Left lung (tissue), 4 donors: ENCODE measurements at regions not wholly inside any gene's neighbourhood (a gene's known extent, or its start where the extent isn't known, plus 50 kb on each side); places are given as distances from the start of the nearest gene placed in this dataset.

Experiments
- ATAC-seq: fragments of 200-7000 bp; cut with Tn5 transposase; one replicate; pipeline ENCODE4 v1.9.1; 2020; ENCODE audit warnings: moderate library complexity
- DNase-seq, 4 donors: peaks; one replicate each; pipeline ENCODE4 v3.0.0-alpha.2; 2013 to 2020
- H3K27ac ChIP-seq, 2 donors: fragments of 200-600 bp; sonication (generic) in 1 of 2; one replicate each; pipeline versions ENCODE4 v1.5.0 to v1.8.0; 2020 to 2021
- H3K27me3 ChIP-seq, 2 donors: fragments of 200-600 bp; sonication (generic) in 1 of 2; one replicate each; pipeline versions ENCODE4 v1.5.0 to v1.8.0; 2020 to 2021
- H3K36me3 ChIP-seq, 2 donors: fragments of 200-600 bp; sonication (generic) in 1 of 2; one replicate each; pipeline versions ENCODE4 v1.5.0 to v1.8.0; 2020 to 2021
- H3K4me1 ChIP-seq, 2 donors: fragments of 200-600 bp; one replicate each; pipeline ENCODE4 v1.8.0; 2021
- H3K4me3 ChIP-seq, 2 donors: fragments of 200-600 bp; sonication (generic) in 1 of 2; one replicate each; pipeline versions ENCODE4 v1.5.0 to v1.8.0; 2020 to 2021; ENCODE audit warnings: mild to moderate bottlenecking in 1 of 2
- H3K9me3 ChIP-seq, 2 donors: fragments of 200-600 bp; sonication (generic) in 1 of 2; one replicate each; pipeline versions ENCODE4 v1.5.0 to v1.8.0; 2020 to 2021
- intact Hi-C, 2 donors: fragments of 100-400 bp; cut with DNase I; formaldehyde crosslinking; loops; one replicate each; pipeline versions ENCODE4 v1.11.2 to v1.14.2; 2022
- TF ChIP-seq, protein P1 (sequence below), 2 donors: fragments of 200-600 bp; sonication (generic) in 1 of 2; IDR thresholded peaks; one replicate each; pipeline versions ENCODE4 v1.5.0 to v1.8.0; 2021; ENCODE audit warnings: antibody characterized with exemption in 2 of 2
- donor health status: DM: no; HTN: yes; CAD: no.
- donor health status: DM: no; HTN: no; CAD: no.

DNA sequence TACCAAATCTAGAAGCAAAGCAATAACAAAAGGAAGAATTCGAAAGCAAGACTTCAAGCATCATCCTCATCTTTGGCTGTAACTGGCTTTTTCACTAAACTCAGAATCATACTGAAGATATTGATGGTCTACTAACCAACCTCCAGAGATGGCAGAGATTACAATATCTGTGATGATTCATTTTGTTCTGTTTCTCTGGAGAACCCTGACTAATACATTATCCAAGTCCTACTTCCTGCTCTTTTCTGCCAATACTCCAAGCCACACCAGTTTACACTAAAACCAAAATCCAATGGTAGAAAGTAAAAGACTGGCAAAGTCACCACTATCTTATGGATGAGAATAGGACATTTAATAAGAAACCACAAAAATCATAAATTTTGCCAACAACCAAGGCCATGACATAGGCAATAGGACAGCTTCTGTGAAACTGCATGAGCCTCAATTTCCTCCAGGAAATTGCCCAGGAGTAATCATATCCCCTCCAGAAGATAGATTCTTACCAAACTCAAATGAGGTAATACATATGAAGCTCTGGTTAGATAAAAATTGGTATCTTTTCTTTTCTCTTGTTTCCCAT, 159.8 kb downstream of the METTL4 start:
- Histone ChIP-seq H3K36me3 (no peaks in the 10 kb centered on the region), H3K4me1 (no peaks in the 10 kb centered on the region), H3K27me3 (no peaks in the 10 kb centered on the region), H3K9me3 (no peaks in the 10 kb centered on the region), H3K27ac (no peak overlapping the region), H3K4me3 (no peak overlapping the region)
- TF ChIP-seq, protein P1, sequence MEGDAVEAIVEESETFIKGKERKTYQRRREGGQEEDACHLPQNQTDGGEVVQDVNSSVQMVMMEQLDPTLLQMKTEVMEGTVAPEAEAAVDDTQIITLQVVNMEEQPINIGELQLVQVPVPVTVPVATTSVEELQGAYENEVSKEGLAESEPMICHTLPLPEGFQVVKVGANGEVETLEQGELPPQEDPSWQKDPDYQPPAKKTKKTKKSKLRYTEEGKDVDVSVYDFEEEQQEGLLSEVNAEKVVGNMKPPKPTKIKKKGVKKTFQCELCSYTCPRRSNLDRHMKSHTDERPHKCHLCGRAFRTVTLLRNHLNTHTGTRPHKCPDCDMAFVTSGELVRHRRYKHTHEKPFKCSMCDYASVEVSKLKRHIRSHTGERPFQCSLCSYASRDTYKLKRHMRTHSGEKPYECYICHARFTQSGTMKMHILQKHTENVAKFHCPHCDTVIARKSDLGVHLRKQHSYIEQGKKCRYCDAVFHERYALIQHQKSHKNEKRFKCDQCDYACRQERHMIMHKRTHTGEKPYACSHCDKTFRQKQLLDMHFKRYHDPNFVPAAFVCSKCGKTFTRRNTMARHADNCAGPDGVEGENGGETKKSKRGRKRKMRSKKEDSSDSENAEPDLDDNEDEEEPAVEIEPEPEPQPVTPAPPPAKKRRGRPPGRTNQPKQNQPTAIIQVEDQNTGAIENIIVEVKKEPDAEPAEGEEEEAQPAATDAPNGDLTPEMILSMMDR (IDR thresholded peaks at IDR 0.05) = no peak
- intact Hi-C loops = no loop called here
- no peak for DNase-seq
- ATAC-seq = no peak

DNA sequence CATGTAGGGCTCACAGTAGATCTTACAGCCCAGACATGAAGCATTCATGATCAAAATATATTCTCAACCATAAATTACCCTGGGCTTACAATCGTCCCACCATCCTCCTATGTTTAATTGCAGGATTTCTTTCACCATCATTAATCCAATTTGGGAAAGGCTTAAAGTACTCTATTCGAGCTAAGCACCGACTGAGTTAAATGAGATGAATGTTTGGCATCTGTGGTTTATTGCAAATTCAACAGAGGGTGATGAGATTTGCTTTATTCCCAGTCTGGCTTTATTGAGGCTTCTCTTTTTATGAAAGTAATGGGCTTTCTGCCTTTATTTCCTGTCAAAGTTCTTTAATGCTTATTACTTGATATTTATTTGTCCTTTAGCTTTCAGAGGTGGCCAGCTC, 159.0 kb downstream of the METTL4 start:
- Histone ChIP-seq H3K4me1 (no peaks in the 10 kb centered on the region), H3K36me3 (no peaks in the 10 kb centered on the region), H3K27ac (no peak overlapping the region), H3K9me3 (no peaks in the 10 kb centered on the region), H3K27me3 (no peaks in the 10 kb centered on the region), H3K4me3 (no peak overlapping the region)
- TF ChIP-seq, protein P1 (IDR thresholded peaks at IDR 0.05) = no peak
- ATAC-seq (no peak), DNase-seq (no peak)
- intact Hi-C loops = no loop called here

DNA sequence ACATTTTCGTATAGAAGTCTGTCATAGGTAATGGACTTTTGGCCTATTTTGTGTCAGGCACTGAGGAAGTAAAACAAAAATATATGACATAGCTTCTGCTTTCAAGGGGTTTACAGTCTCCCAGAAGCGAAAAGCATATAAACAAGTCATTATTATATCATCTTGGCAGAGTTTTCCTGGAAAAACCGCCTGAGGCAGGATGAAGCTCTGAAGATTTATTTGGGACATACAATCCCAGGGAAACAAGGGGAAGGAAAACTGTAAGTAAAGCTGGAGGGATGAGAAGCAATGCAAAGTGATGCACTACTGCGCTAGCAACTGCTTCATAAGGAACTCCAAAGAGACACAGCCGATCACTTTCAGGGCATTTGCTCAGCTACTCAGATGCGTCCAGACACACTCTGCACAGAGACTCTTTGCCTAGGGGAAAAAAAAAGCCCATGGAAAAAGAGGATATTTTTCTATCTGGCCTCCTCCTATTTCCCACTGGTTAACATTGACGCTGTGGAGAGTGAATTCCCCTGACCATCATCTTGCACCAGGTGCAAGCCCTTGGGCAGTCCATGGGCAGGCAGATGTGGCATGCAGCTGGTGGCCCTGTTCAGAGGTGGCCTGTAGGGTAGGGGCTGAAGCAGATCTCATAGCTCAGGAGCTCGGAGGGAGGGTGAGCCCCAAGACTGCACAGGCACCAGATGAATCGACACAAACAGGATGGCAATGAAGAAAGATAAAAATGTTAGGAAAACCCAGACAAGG, 158.1 kb downstream of the METTL4 start:
- DNase-seq (no peak), ATAC-seq (no peak)
- H3K4me3 ChIP-seq = no peak overlapping the region
- TF ChIP-seq, protein P1 (IDR thresholded peaks at IDR 0.05) = no peak
- H3K27me3 ChIP-seq = no peaks in the 10 kb centered on the region
- H3K9me3 ChIP-seq = no peaks in the 10 kb centered on the region
- intact Hi-C loops = no loop called here
- no peaks in the 10 kb centered on the region for H3K36me3 ChIP-seq
- H3K4me1 ChIP-seq = no peaks in the 10 kb centered on the region
- no peak overlapping the region for H3K27ac ChIP-seq

DNA sequence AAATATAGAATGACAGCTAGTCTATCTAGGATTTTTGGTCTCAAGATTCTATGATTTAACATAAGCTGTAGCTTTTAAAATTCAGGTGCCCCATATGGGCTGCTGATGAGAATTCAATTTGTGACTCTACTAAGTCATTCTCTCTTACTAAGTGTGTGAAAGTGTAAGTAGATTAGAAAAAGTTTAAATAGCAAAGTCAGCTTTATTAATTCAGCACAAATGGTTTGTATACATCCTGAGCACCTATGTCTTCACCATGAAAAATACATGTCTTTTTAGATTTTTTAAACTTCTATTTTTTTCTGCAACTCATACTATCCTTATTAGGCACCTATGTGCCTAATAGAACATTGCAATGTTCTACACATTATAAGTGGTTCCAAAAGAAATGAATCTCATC, 157.1 kb downstream of the METTL4 start:
- DNase-seq = no peak
- Histone ChIP-seq H3K4me3 (no peak overlapping the region), H3K36me3 (no peaks in the 10 kb centered on the region), H3K27me3 (no peaks in the 10 kb centered on the region), H3K27ac (no peak overlapping the region), H3K4me1 (no peaks in the 10 kb centered on the region), H3K9me3 (no peaks in the 10 kb centered on the region)
- TF ChIP-seq, protein P1 (IDR thresholded peaks at IDR 0.05) = no peak
- intact Hi-C loops = no loop called here
- ATAC-seq = no peak

DNA sequence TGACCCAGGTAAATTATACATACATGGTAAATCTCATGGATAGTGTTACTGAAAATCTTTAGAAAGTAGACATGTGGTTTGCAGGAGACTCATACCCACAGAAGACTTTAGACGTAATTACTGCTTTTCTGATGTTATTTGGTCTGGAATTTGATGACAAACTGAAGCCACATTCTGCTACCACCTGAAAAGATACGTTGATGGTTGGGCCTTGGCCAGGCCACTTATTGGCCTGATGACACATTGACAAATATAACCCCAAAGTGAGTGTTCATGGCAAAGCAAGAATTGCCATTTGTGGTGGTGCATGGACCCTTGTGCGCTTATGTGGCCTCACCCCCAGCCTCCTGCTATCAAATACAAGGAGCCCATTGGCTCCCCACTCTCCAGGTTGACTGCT, 155.6 kb downstream of the METTL4 start:
- no peaks in the 10 kb centered on the region for H3K27me3 ChIP-seq
- intact Hi-C loops = no loop called here
- H3K9me3 ChIP-seq = no peaks in the 10 kb centered on the region
- TF ChIP-seq, protein P1 (IDR thresholded peaks at IDR 0.05) = no peak
- no peaks in the 10 kb centered on the region for H3K4me1 ChIP-seq
- no peaks in the 10 kb centered on the region for H3K36me3 ChIP-seq
- ATAC-seq = no peak
- DNase-seq = no peak
- no peak overlapping the region for H3K4me3 ChIP-seq
- no peak overlapping the region for H3K27ac ChIP-seq
